Effector memory CD8-positive, alpha-beta T cell (primary cell): ENCODE measurements at regions not wholly inside any gene's neighbourhood (a gene's known extent, or its start where the extent isn't known, plus 50 kb on each side); places are given as distances from the start of the nearest gene placed in this dataset.

Experiments
- ATAC-seq: fragments of 150-1000 bp; cut with Tn5 transposase; replicated peaks from 2 replicates; pipeline ENCODE4 v1.10.0; 2021; ENCODE audit warnings: mild to moderate bottlenecking, moderate library complexity
- DNase-seq, 3 experiments: peaks; one replicate each; pipeline ENCODE4 v3.0.0; 2021
- H3K27ac Mint-ChIP-seq, 2 donors: one replicate each; pipeline ENCODE4 v1.8.0; 2022; ENCODE audit warnings: mild to moderate bottlenecking in 2 of 2, mixed read lengths in 2 of 2, moderate library complexity in 2 of 2
- H3K27me3 Mint-ChIP-seq, 2 donors: one replicate each; pipeline ENCODE4 v1.8.0; 2022; ENCODE audit warnings: mixed read lengths in 2 of 2
- H3K36me3 Mint-ChIP-seq: one replicate; pipeline ENCODE4 v1.8.0; 2022; ENCODE audit warnings: mild to moderate bottlenecking, moderate library complexity, mixed read lengths; ENCODE audit not compliant: insufficient read depth
- H3K4me1 Mint-ChIP-seq, 2 donors: one replicate each; pipeline ENCODE4 v1.8.0; 2022; ENCODE audit warnings: low read depth in 2 of 2, mixed read lengths in 2 of 2
- H3K4me3 Mint-ChIP-seq, 2 donors: one replicate each; pipeline ENCODE4 v1.8.0; 2022; ENCODE audit warnings: mild to moderate bottlenecking in 2 of 2, mixed read lengths in 2 of 2, moderate library complexity in 2 of 2
- H3K9me3 Mint-ChIP-seq, 2 donors: one replicate each; pipeline ENCODE4 v1.8.0; 2022; ENCODE audit warnings: mixed read lengths in 2 of 2

- ATAC-seq (no peak), DNase-seq (no peak)
- peaks cover 0 to 9% of the 10 kb centered on the region in 2 donors for H3K27me3 Mint-ChIP-seq
- H3K27ac Mint-ChIP-seq, result no peak overlapping the region
- no peak overlapping the region for H3K4me3 Mint-ChIP-seq
- no peaks in the 10 kb centered on the region for H3K9me3 Mint-ChIP-seq
- peaks cover under 1% of the 10 kb centered on the region for H3K36me3 Mint-ChIP-seq
- peaks cover 0 to 6% of the 10 kb centered on the region in 2 donors for H3K4me1 Mint-ChIP-seq
Observed at GRCh38 chr15:95845862-95846515, 484.5 kb upstream of the NR2F2 start.

GRCh38 chr15:95848126-95848525 is 482.4 kb upstream of the NR2F2 start:
- H3K36me3 Mint-ChIP-seq, result no peaks in the 10 kb centered on the region
- no peaks in the 10 kb centered on the region for H3K9me3 Mint-ChIP-seq
- no peak overlapping the region for H3K4me3 Mint-ChIP-seq
- no peak overlapping the region for H3K27ac Mint-ChIP-seq
- ATAC-seq, result no peak
- peaks cover 0 to 9% of the 10 kb centered on the region in 2 donors for H3K27me3 Mint-ChIP-seq
- DNase-seq, result no peak
- peaks cover 0 to 6% of the 10 kb centered on the region in 2 donors for H3K4me1 Mint-ChIP-seq

- H3K27me3 Mint-ChIP-seq, result peaks cover 0 to 9% of the 10 kb centered on the region in 2 donors
- H3K4me3 Mint-ChIP-seq, result no peak overlapping the region
- no peaks in the 10 kb centered on the region for H3K9me3 Mint-ChIP-seq
- DNase-seq (no peak), ATAC-seq (no peak)
- H3K27ac Mint-ChIP-seq, result no peak overlapping the region
- peaks cover 0 to 6% of the 10 kb centered on the region in 2 donors for H3K4me1 Mint-ChIP-seq
- H3K36me3 Mint-ChIP-seq, result no peaks in the 10 kb centered on the region
Observed at GRCh38 chr15:95850837-95851236, 479.7 kb upstream of the NR2F2 start.

GRCh38 chr15:95853350-95853749 is 477.1 kb upstream of the NR2F2 start:
- Mint-ChIP-seq H3K4me1 (peaks cover 0 to 12% of the 10 kb centered on the region in 2 donors), H3K27me3 (peaks cover 0 to 9% of the 10 kb centered on the region in 2 donors), H3K36me3 (no peaks in the 10 kb centered on the region), H3K9me3 (no peaks in the 10 kb centered on the region), H3K27ac (no peak overlapping the region), H3K4me3 (no peak overlapping the region)
- DNase-seq, result no peak
- no peak for ATAC-seq

- H3K9me3 Mint-ChIP-seq, result no peaks in the 10 kb centered on the region
- peaks cover 0 to 12% of the 10 kb centered on the region in 2 donors for H3K4me1 Mint-ChIP-seq
- peak overlapping the region in 1 of 2 donors; percentile 83 for H3K27ac Mint-ChIP-seq
- no peak for DNase-seq
- no peaks in the 10 kb centered on the region for H3K36me3 Mint-ChIP-seq
- H3K27me3 Mint-ChIP-seq, result no peaks in the 10 kb centered on the region
- no peak overlapping the region for H3K4me3 Mint-ChIP-seq
- ATAC-seq, result no peak
Observed at GRCh38 chr15:95857124-95857757, 473.3 kb upstream of the NR2F2 start.

GRCh38 chr15:95857758-95858157 is 472.7 kb upstream of the NR2F2 start:
- Mint-ChIP-seq H3K9me3 (no peaks in the 10 kb centered on the region), H3K36me3 (no peaks in the 10 kb centered on the region), H3K27ac (no peak overlapping the region), H3K4me1 (peaks cover 0 to 12% of the 10 kb centered on the region in 2 donors), H3K4me3 (no peak overlapping the region), H3K27me3 (no peaks in the 10 kb centered on the region)
- no peak for DNase-seq
- no peak for ATAC-seq

- Mint-ChIP-seq H3K9me3 (no peaks in the 10 kb centered on the region), H3K4me3 (no peak overlapping the region), H3K36me3 (peaks cover 3% of the 10 kb centered on the region), H3K27me3 (no peaks in the 10 kb centered on the region), H3K27ac (no peak overlapping the region), H3K4me1 (peaks cover 6 to 27% of the 10 kb centered on the region in 2 donors)
- DNase-seq, result no peak
- no peak for ATAC-seq
Observed at GRCh38 chr15:95860406-95860805, 470.1 kb upstream of the NR2F2 start.

- DNase-seq (peak; percentile 17 to 35 (median 22)), ATAC-seq (peak; percentile 72)
- Mint-ChIP-seq H3K4me3 (peak overlapping the region; percentile 39 to 64), H3K4me1 (peaks cover 24 to 52% of the 10 kb centered on the region in 2 donors), H3K27me3 (no peaks in the 10 kb centered on the region), H3K36me3 (peaks cover 7% of the 10 kb centered on the region), H3K9me3 (no peaks in the 10 kb centered on the region), H3K27ac (peak overlapping the region; percentile 69 to 89)
Observed at GRCh38 chr15:95864467-95864886, 466.0 kb upstream of the NR2F2 start.

GRCh38 chr15:95865330-95865739 is 465.2 kb upstream of the NR2F2 start:
- peak overlapping the region; percentile 84 to 87 for H3K27ac Mint-ChIP-seq
- peak; percentile 42 for ATAC-seq

GRCh38 chr15:95866711-95867440 is 463.6 kb upstream of the NR2F2 start:
- Mint-ChIP-seq H3K4me1 (peaks cover 30 to 70% of the 10 kb centered on the region in 2 donors), H3K36me3 (peaks cover 7% of the 10 kb centered on the region), H3K27ac (peak overlapping the region; percentile 84 to 87), H3K9me3 (no peaks in the 10 kb centered on the region), H3K4me3 (no peak overlapping the region), H3K27me3 (no peaks in the 10 kb centered on the region)
- ATAC-seq (no peak), DNase-seq (no peak)

More at GRCh38 chr15:95865330-95865739, 465.2 kb upstream of the NR2F2 start:
- H3K4me3 Mint-ChIP-seq, result peak overlapping the region in 1 of 2 donors; percentile 11
- H3K9me3 Mint-ChIP-seq, result no peaks in the 10 kb centered on the region
- H3K4me1 Mint-ChIP-seq, result peaks cover 25 to 60% of the 10 kb centered on the region in 2 donors
- peak in 1 of 3 experiments; percentile 10 for DNase-seq
- no peaks in the 10 kb centered on the region for H3K27me3 Mint-ChIP-seq
- peaks cover 7% of the 10 kb centered on the region for H3K36me3 Mint-ChIP-seq

- DNase-seq, result peak in 1 of 3 experiments; percentile 10
- peak overlapping the region; percentile 30 to 33 for H3K27ac Mint-ChIP-seq
Observed at GRCh38 chr15:95868450-95868849, 462.1 kb upstream of the NR2F2 start.

GRCh38 chr15:95868970-95869369 is 461.5 kb upstream of the NR2F2 start:
- ATAC-seq (no peak), DNase-seq (no peak)
- Mint-ChIP-seq H3K36me3 (peaks cover 7% of the 10 kb centered on the region), H3K27me3 (no peaks in the 10 kb centered on the region), H3K27ac (peak overlapping the region; percentile 30 to 33), H3K9me3 (no peaks in the 10 kb centered on the region), H3K4me1 (peaks cover 26 to 64% of the 10 kb centered on the region in 2 donors), H3K4me3 (peak overlapping the region; percentile 58 to 70)

More at GRCh38 chr15:95868450-95868849, 462.1 kb upstream of the NR2F2 start:
- H3K27me3 Mint-ChIP-seq, result no peaks in the 10 kb centered on the region
- H3K36me3 Mint-ChIP-seq, result peaks cover 7% of the 10 kb centered on the region
- H3K9me3 Mint-ChIP-seq, result no peaks in the 10 kb centered on the region
- ATAC-seq, result peak; percentile 45
- H3K4me1 Mint-ChIP-seq, result peaks cover 28 to 65% of the 10 kb centered on the region in 2 donors
- peak overlapping the region; percentile 58 to 70 for H3K4me3 Mint-ChIP-seq

GRCh38 chr15:95869920-95870319 is 460.6 kb upstream of the NR2F2 start:
- H3K4me1 Mint-ChIP-seq, result peaks cover 25 to 57% of the 10 kb centered on the region in 2 donors
- no peaks in the 10 kb centered on the region for H3K27me3 Mint-ChIP-seq
- DNase-seq, result peak in 1 of 3 experiments; percentile 7
- ATAC-seq, result peak; percentile 36
- no peaks in the 10 kb centered on the region for H3K9me3 Mint-ChIP-seq
- peak overlapping the region; percentile 58 to 70 for H3K4me3 Mint-ChIP-seq
- H3K36me3 Mint-ChIP-seq, result peaks cover 4% of the 10 kb centered on the region
- peak overlapping the region; percentile 71 to 90 for H3K27ac Mint-ChIP-seq
